DND-41 (cell line): ENCODE measurements at regions not wholly inside any gene's neighbourhood (a gene's known extent, or its start where the extent isn't known, plus 50 kb on each side); places are given as distances from the start of the nearest gene placed in this dataset.

Source experiments
- ATAC-seq: fragments of 200-7000 bp; cut with Tn5 transposase; 3 replicates; pipeline ENCODE4 v1.9.1; 2021; ENCODE audit warnings: low read depth; ENCODE audit not compliant: insufficient read depth
- DNase-seq: peaks from one replicate; pipeline ENCODE4 v3.0.0-alpha.2; 2020
- H2AFZ ChIP-seq: 2 replicates; pipeline ENCODE4 v1.6.0; 2012; ENCODE audit warnings: low read depth, low read length
- H3K27ac ChIP-seq: 2 replicates; pipeline ENCODE4 v1.5.1; 2012; ENCODE audit warnings: low read length, inconsistent platforms
- H3K27me3 ChIP-seq: fragments of 200-600 bp; sonication (generic); 2 replicates; pipeline ENCODE4 v1.6.0; 2012; ENCODE audit warnings: low read length, mild to moderate bottlenecking, inconsistent platforms; ENCODE audit not compliant: insufficient read depth, poor library complexity
- H3K36me3 ChIP-seq: 2 replicates; pipeline ENCODE4 v1.5.1; 2012; ENCODE audit warnings: low read length, inconsistent platforms; ENCODE audit not compliant: insufficient read depth
- H3K4me1 ChIP-seq: 2 replicates; pipeline ENCODE4 v1.5.1; 2012; ENCODE audit warnings: mild to moderate bottlenecking, low read length; ENCODE audit not compliant: insufficient read depth
- H3K4me2 ChIP-seq: 2 replicates; pipeline ENCODE4 v1.6.0; 2012; ENCODE audit warnings: mild to moderate bottlenecking, moderate library complexity, low read length, inconsistent platforms; ENCODE audit not compliant: insufficient read depth
- H3K4me3 ChIP-seq, 2 experiments: fragments of 200-600 bp in 1 of 2; shearing (Covaris generic) in 1 of 2; 2 replicates each; pipeline ENCODE4 v1.5.1; 2012 to 2016; ENCODE audit warnings: inconsistent platforms in 2 of 2, low read length in 2 of 2, mild to moderate bottlenecking in 2 of 2, low read depth in 1 of 2, moderate library complexity in 1 of 2
- H3K79me2 ChIP-seq: 2 replicates; pipeline ENCODE4 v1.6.0; 2012; ENCODE audit warnings: low read length, inconsistent platforms; ENCODE audit not compliant: insufficient read depth
- H3K9ac ChIP-seq: 2 replicates; pipeline ENCODE4 v1.6.0; 2012; ENCODE audit warnings: low read depth, mild to moderate bottlenecking, inconsistent platforms, low read length, moderate library complexity
- H3K9me3 ChIP-seq: 2 replicates; pipeline ENCODE4 v1.5.1; 2012; ENCODE audit warnings: low read length, moderate library complexity, mild to moderate bottlenecking, inconsistent platforms; ENCODE audit not compliant: insufficient read depth, severe bottlenecking
- H4K20me1 ChIP-seq: 2 replicates; pipeline ENCODE4 v1.6.0; 2012; ENCODE audit warnings: low read length; ENCODE audit not compliant: insufficient read depth
- EZH2 ChIP-seq: IDR thresholded peaks from 3 replicates; pipeline ENCODE4 v1.6.1; 2012; ENCODE audit warnings: borderline replicate concordance, low read depth, mild to moderate bottlenecking, moderate library complexity, low read length, inconsistent platforms; ENCODE audit not compliant: severe bottlenecking
- TF ChIP-seq, protein P1 (sequence below): IDR thresholded peaks from 2 replicates; pipeline ENCODE4 v1.5.1; 2012; ENCODE audit warnings: borderline replicate concordance, low read length, moderate library complexity, mild to moderate bottlenecking; ENCODE audit not compliant: poor library complexity, severe bottlenecking; ENCODE audit errors: extremely low read depth

DNA sequence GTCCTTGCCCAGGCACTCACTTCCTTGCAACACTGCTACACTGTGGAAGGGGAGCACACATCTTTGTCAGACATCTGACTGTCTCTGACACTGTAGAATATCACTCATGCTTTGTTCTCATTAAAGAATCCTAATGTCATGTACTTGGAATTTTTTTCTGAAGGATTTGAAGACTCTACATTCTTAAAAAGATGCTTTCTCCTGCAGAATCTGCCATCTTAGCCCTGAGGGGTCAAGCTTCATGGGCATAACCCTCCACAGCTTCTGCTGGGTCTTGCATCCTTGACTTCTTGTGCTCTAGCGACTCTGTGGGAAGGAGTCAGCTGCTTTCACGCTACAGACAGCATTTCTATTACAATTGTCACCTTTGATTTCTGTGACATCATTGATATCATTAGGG lies 417.2 kb downstream of the QKI start:
- peaks cover 4% of the 10 kb centered on the region for H3K9me3 ChIP-seq
- ATAC-seq (no peak), DNase-seq (no peak)
- H3K9ac ChIP-seq = no peak overlapping the region
- H4K20me1 ChIP-seq = no peaks in the 10 kb centered on the region
- no peaks in the 10 kb centered on the region for H3K79me2 ChIP-seq
- TF ChIP-seq, protein P1, sequence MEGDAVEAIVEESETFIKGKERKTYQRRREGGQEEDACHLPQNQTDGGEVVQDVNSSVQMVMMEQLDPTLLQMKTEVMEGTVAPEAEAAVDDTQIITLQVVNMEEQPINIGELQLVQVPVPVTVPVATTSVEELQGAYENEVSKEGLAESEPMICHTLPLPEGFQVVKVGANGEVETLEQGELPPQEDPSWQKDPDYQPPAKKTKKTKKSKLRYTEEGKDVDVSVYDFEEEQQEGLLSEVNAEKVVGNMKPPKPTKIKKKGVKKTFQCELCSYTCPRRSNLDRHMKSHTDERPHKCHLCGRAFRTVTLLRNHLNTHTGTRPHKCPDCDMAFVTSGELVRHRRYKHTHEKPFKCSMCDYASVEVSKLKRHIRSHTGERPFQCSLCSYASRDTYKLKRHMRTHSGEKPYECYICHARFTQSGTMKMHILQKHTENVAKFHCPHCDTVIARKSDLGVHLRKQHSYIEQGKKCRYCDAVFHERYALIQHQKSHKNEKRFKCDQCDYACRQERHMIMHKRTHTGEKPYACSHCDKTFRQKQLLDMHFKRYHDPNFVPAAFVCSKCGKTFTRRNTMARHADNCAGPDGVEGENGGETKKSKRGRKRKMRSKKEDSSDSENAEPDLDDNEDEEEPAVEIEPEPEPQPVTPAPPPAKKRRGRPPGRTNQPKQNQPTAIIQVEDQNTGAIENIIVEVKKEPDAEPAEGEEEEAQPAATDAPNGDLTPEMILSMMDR = no peak
- no peak for TF ChIP-seq EZH2
- H3K4me2 ChIP-seq = no peak overlapping the region
- no peaks in the 10 kb centered on the region for H3K4me1 ChIP-seq
- no peaks in the 10 kb centered on the region for H3K27me3 ChIP-seq
- H3K4me3 ChIP-seq = no peak overlapping the region
- no peaks in the 10 kb centered on the region for H3K36me3 ChIP-seq
- no peak overlapping the region for H2AFZ ChIP-seq
- H3K27ac ChIP-seq = no peak overlapping the region

DNA sequence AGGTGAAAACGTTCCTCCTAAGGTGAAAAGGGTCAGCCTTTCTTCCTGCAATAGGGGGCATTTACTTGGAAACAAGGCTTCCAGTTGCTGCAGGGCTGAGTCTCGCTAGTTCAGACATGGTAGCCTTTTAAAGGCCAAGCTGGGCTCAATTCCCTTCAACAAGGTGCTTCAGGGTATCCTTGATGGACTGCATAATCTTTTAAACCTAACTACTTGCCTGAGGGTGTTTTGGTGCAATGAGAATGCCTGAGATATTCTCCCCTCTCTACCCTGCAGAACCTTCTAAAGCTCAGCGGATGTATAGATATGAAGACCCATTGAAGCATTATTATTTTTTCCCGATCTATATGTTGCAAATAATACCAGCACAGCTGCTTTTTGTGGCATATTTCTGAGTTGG lies 416.1 kb downstream of the QKI start:
- Histone ChIP-seq H3K27me3 (no peaks in the 10 kb centered on the region), H3K9ac (no peak overlapping the region)

GRCh38 chr6:163828038-163828795 lies 413.7 kb downstream of the QKI start:
- ATAC-seq = no peak
- H3K4me2 ChIP-seq = no peak overlapping the region
- H3K27ac ChIP-seq = no peak overlapping the region
- no peak overlapping the region for H3K4me3 ChIP-seq
- no peaks in the 10 kb centered on the region for H3K36me3 ChIP-seq
- H3K79me2 ChIP-seq = no peaks in the 10 kb centered on the region
- no peaks in the 10 kb centered on the region for H4K20me1 ChIP-seq
- H3K9me3 ChIP-seq = peaks cover 4% of the 10 kb centered on the region
- DNase-seq = no peak
- H3K27me3 ChIP-seq = no peaks in the 10 kb centered on the region
- no peak for TF ChIP-seq EZH2
- TF ChIP-seq, protein P1 = no peak
- no peak overlapping the region for H2AFZ ChIP-seq
- H3K4me1 ChIP-seq = no peaks in the 10 kb centered on the region
- H3K9ac ChIP-seq = no peak overlapping the region

More for the DNA sequence above, 416.1 kb downstream of the QKI start:
- Histone ChIP-seq H4K20me1 (no peaks in the 10 kb centered on the region), H2AFZ (no peak overlapping the region), H3K9me3 (peaks cover 4% of the 10 kb centered on the region), H3K4me1 (no peaks in the 10 kb centered on the region), H3K27ac (no peak overlapping the region), H3K4me2 (no peak overlapping the region), H3K79me2 (no peaks in the 10 kb centered on the region), H3K4me3 (no peak overlapping the region), H3K36me3 (no peaks in the 10 kb centered on the region)
- TF ChIP-seq EZH2 = no peak
- TF ChIP-seq, protein P1 = no peak
- DNase-seq (no peak), ATAC-seq (no peak)

GRCh38 chr6:163827143-163827542 lies 412.6 kb downstream of the QKI start:
- TF ChIP-seq EZH2 = no peak
- TF ChIP-seq, protein P1 = no peak
- Histone ChIP-seq H3K9ac (no peak overlapping the region), H4K20me1 (no peaks in the 10 kb centered on the region), H3K4me3 (no peak overlapping the region), H3K36me3 (no peaks in the 10 kb centered on the region), H3K4me1 (no peaks in the 10 kb centered on the region), H2AFZ (no peak overlapping the region), H3K27me3 (no peaks in the 10 kb centered on the region), H3K4me2 (no peak overlapping the region), H3K9me3 (no peaks in the 10 kb centered on the region), H3K27ac (no peak overlapping the region), H3K79me2 (no peaks in the 10 kb centered on the region)
- DNase-seq = no peak
- ATAC-seq = no peak
